WTC11 (cell line): ENCODE measurements at regions not wholly inside any gene's neighbourhood (a gene's known extent, or its start where the extent isn't known, plus 50 kb on each side); places are given as distances from the start of the nearest gene placed in this dataset.

Experiments
- ATAC-seq: fragments of 200-7000 bp; cut with Tn5 transposase; 2 replicates; pipeline ENCODE4 v1.10.0; 2021; ENCODE audit warnings: mild to moderate bottlenecking, moderate library complexity
- CTCF ChIA-PET: fragments of 300-600 bp; sonication (Branson Sonifier 250); formaldehyde crosslinking; loops from one replicate; lab custom pipeline; 2021; ENCODE audit warnings: antibody characterized with exemption; lab: Charles Lee
- POLR2A ChIA-PET: fragments of 350-600 bp; sonication (Branson Sonifier 250); formaldehyde crosslinking; loops from one replicate; lab custom pipeline; 2021; ENCODE audit warnings: antibody characterized with exemption; lab: Charles Lee
- DNase-seq: peaks from one replicate; pipeline ENCODE4 v3.0.0; 2021; ENCODE audit warnings: low spot score
- H3K27ac Mint-ChIP-seq: 2 replicates; pipeline ENCODE4 v1.8.0; 2021; ENCODE audit warnings: mixed read lengths
- H3K27me3 Mint-ChIP-seq: 2 replicates; pipeline ENCODE4 v1.8.0; 2021; ENCODE audit warnings: low read depth, mild to moderate bottlenecking, moderate library complexity, mixed read lengths
- H3K36me3 Mint-ChIP-seq: 2 replicates; pipeline ENCODE4 v1.8.0; 2021; ENCODE audit warnings: mixed read lengths
- H3K4me1 Mint-ChIP-seq: 2 replicates; pipeline ENCODE4 v1.8.0; 2022; ENCODE audit warnings: mixed read lengths
- H3K4me3 Mint-ChIP-seq: 2 replicates; pipeline ENCODE4 v1.8.0; 2021; ENCODE audit warnings: mild to moderate bottlenecking, moderate library complexity, mixed read lengths
- H3K9me3 Mint-ChIP-seq: 2 replicates; pipeline ENCODE4 v1.8.0; 2021; ENCODE audit warnings: mixed read lengths
- AR ChIP-seq: fragments of 250-450 bp; sonication (Bioruptor Pico); IDR thresholded peaks from 2 replicates; pipeline ENCODE4 v1.9.0; 2021; ENCODE audit warnings: mild to moderate bottlenecking
- ATF2 ChIP-seq: sonication (generic); formaldehyde crosslinking; IDR thresholded peaks from 2 replicates; pipeline ENCODE4 v1.8.1; 2022; ENCODE audit warnings: low read depth, missing genetic modification reagents, borderline replicate concordance
- CREB1 ChIP-seq: sonication (generic); formaldehyde crosslinking; IDR thresholded peaks from 2 replicates; pipeline ENCODE4 v1.8.0; 2023; ENCODE audit warnings: mild to moderate bottlenecking, missing genetic modification reagents
- CTCF ChIP-seq: fragments of 200-600 bp; IDR thresholded peaks from 2 replicates; pipeline ENCODE4 v1.8.0; 2022; ENCODE audit warnings: antibody characterized with exemption
- E2F4 ChIP-seq: sonication (generic); formaldehyde crosslinking; IDR thresholded peaks from 2 replicates; pipeline ENCODE4 v1.8.1; 2022; ENCODE audit warnings: low read depth, mild to moderate bottlenecking, moderate library complexity, missing genetic modification reagents, borderline replicate concordance
- EMX1 ChIP-seq: fragments of 250-450 bp; sonication (Bioruptor Pico); IDR thresholded peaks from 2 replicates; pipeline ENCODE4 v1.8.0; 2021; ENCODE audit warnings: mild to moderate bottlenecking
- ERG ChIP-seq: fragments of 250-450 bp; sonication (Bioruptor Pico); IDR thresholded peaks from 2 replicates; pipeline ENCODE4 v1.8.0; 2021; ENCODE audit warnings: mild to moderate bottlenecking
- FOXP4 ChIP-seq: sonication (generic); formaldehyde crosslinking; IDR thresholded peaks from 2 replicates; pipeline ENCODE4 v1.8.0; 2022; ENCODE audit warnings: mild to moderate bottlenecking, missing genetic modification reagents
- IRF1 ChIP-seq: sonication (generic); formaldehyde crosslinking; IDR thresholded peaks from 2 replicates; pipeline ENCODE4 v1.8.0; 2023; ENCODE audit warnings: missing genetic modification reagents
- JAZF1 ChIP-seq: fragments of 250-450 bp; sonication (Bioruptor Pico); IDR thresholded peaks from 2 replicates; pipeline ENCODE4 v1.9.0; 2021; ENCODE audit warnings: moderate library complexity, mild to moderate bottlenecking, inconsistent platforms
- KAT7 ChIP-seq: sonication (generic); formaldehyde crosslinking; IDR thresholded peaks from 2 replicates; pipeline ENCODE4 v1.8.1; 2023; ENCODE audit warnings: missing genetic modification reagents, mild to moderate bottlenecking, borderline replicate concordance
- MXD4 ChIP-seq: fragments of 250-450 bp; sonication (Bioruptor Pico); IDR thresholded peaks from 2 replicates; pipeline ENCODE4 v1.8.0; 2021; ENCODE audit warnings: mild to moderate bottlenecking, moderate library complexity, borderline replicate concordance
- OVOL2 ChIP-seq: fragments of 250-450 bp; sonication (Bioruptor Pico); IDR thresholded peaks from 2 replicates; pipeline ENCODE4 v1.9.0; 2021; ENCODE audit warnings: mild to moderate bottlenecking, borderline replicate concordance
- RELA ChIP-seq: sonication (generic); formaldehyde crosslinking; IDR thresholded peaks from 2 replicates; pipeline ENCODE4 v1.8.1; 2022; ENCODE audit warnings: missing genetic modification reagents, mild to moderate bottlenecking, borderline replicate concordance
- RORB ChIP-seq: fragments of 250-450 bp; sonication (Bioruptor Pico); IDR thresholded peaks from 2 replicates; pipeline ENCODE4 v1.9.0; 2021; ENCODE audit warnings: mild to moderate bottlenecking
- SMAD3 ChIP-seq: sonication (generic); formaldehyde crosslinking; IDR thresholded peaks from 2 replicates; pipeline ENCODE4 v1.8.0; 2022; ENCODE audit warnings: missing genetic modification reagents, mild to moderate bottlenecking, borderline replicate concordance
- USF1 ChIP-seq: sonication (generic); formaldehyde crosslinking; IDR thresholded peaks from 2 replicates; pipeline ENCODE4 v1.8.0; 2022; ENCODE audit warnings: mild to moderate bottlenecking, missing genetic modification reagents
- USF2 ChIP-seq: sonication (generic); formaldehyde crosslinking; IDR thresholded peaks from 2 replicates; pipeline ENCODE4 v1.8.1; 2023; ENCODE audit warnings: mild to moderate bottlenecking, missing genetic modification reagents, moderate library complexity
- ZNF121 ChIP-seq: sonication (generic); formaldehyde crosslinking; IDR thresholded peaks from 2 replicates; pipeline ENCODE4 v1.8.0; 2023; ENCODE audit warnings: missing genetic modification reagents
- ZNF423 ChIP-seq: fragments of 250-450 bp; sonication (Bioruptor Pico); IDR thresholded peaks from 2 replicates; pipeline ENCODE4 v2.1.2; 2022; ENCODE audit warnings: mild to moderate bottlenecking, moderate library complexity

- TF ChIP-seq ATF2, result no peak
Observed at GRCh38 chr2:59590798-59591197, 962.7 kb downstream of the BCL11A start (continued).

- Mint-ChIP-seq H3K9me3 (no peaks in the 10 kb centered on the region), H3K27me3 (no peaks in the 10 kb centered on the region), H3K4me1 (peaks cover 3% of the 10 kb centered on the region), H3K36me3 (no peaks in the 10 kb centered on the region), H3K4me3 (no peak overlapping the region), H3K27ac (no peak overlapping the region)
- ChIA-PET POLR2A (no interaction called here), CTCF (interaction anchor here (0.8 kb wide), 1 partner anchor 124 kb away, joined by 3 read pairs; no protein-coding TSS in a partner anchor)
- TF ChIP-seq USF1 (CRISPR knock-in tag) (no peak), CREB1 (CRISPR knock-in tag) (no peak), RELA (CRISPR knock-in tag) (no peak), EMX1 (CRISPR knock-in tag) (no peak), KAT7 (no peak), USF2 (CRISPR knock-in tag) (no peak), SMAD3 (CRISPR knock-in tag) (no peak), ZNF423 (CRISPR knock-in tag) (no peak), E2F4 (CRISPR knock-in tag) (no peak), ZNF121 (CRISPR knock-in tag) (no peak), MXD4 (CRISPR knock-in tag) (no peak), JAZF1 (CRISPR knock-in tag) (no peak), CTCF (no peak), ERG (CRISPR knock-in tag) (no peak), OVOL2 (no peak), IRF1 (CRISPR knock-in tag) (no peak)
- DNase-seq (no peak), ATAC-seq (no peak)
Observed at GRCh38 chr2:59589881-59590280, 963.6 kb downstream of the BCL11A start.

GRCh38 chr2:59588286-59588685 lies 965.2 kb downstream of the BCL11A start:
- Mint-ChIP-seq H3K27me3 (no peaks in the 10 kb centered on the region), H3K9me3 (peaks cover 2% of the 10 kb centered on the region; the same call in 1 of the 2 replicates), H3K27ac (no peak overlapping the region), H3K4me1 (peaks cover 3% of the 10 kb centered on the region), H3K4me3 (no peak overlapping the region), H3K36me3 (no peaks in the 10 kb centered on the region)
- ChIA-PET POLR2A (no interaction called here), CTCF (no interaction called here)
- ATAC-seq, result no peak
- DNase-seq, result no peak
- no peak for TF ChIP-seq FOXP4 (CRISPR knock-in tag)
- TF ChIP-seq ZNF423 (CRISPR knock-in tag), result no peak
- TF ChIP-seq AR (CRISPR knock-in tag), result no peak
- TF ChIP-seq USF1 (CRISPR knock-in tag), result no peak
- no peak for TF ChIP-seq MXD4 (CRISPR knock-in tag)
- TF ChIP-seq RORB, result no peak
